ENCODE measurements at regions not wholly inside any gene's neighbourhood (a gene's known extent, or its start where the extent isn't known, plus 50 kb on each side); places are given as distances from the start of the nearest gene placed in this dataset.

DNA sequence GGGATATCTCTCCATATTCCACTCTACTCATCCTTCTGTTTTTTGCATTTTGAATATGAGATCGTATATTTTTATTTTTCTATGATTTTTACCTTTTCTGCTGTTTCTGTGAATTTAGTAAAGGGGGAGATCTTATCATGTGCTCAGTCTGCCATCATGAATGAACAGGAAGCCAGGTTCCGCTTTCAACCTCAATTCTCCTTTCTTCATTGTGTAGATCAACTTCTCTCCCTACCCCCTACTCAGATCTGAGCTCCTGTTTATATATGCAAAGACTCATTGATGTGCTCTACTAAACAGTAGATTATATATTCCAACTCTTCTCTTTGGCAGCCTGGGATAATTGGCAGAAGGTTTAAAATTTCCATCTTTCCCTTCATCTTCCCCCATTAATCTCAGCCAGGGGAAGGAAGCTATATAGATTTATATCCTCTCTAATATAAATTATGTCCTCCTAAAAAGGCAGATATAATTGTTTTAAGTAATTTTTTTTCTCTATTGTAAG, 336.7 kb upstream of the PLET1 start:
- no peak for DNase-seq

DNA sequence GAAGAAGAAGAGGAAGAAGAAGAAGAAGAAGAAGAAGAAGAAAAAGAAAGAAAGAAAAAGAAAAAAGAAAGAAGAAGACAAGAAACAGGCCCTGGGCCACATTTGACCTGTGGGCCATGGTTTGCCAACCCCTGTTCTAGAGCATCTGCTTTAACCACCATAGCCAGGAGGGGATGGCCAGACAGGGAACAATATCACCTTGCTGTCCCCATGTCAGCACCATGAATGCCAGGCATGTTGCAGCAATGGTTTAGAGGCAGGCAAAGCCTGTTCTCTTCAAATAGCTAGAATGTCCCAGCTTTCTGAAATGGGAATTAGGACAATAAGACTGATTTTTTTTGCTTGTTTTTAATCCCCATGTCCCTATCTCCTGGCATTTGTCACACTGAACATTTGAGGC, 338.6 kb upstream of the PLET1 start:
- DNase-seq, result no peak

DNA sequence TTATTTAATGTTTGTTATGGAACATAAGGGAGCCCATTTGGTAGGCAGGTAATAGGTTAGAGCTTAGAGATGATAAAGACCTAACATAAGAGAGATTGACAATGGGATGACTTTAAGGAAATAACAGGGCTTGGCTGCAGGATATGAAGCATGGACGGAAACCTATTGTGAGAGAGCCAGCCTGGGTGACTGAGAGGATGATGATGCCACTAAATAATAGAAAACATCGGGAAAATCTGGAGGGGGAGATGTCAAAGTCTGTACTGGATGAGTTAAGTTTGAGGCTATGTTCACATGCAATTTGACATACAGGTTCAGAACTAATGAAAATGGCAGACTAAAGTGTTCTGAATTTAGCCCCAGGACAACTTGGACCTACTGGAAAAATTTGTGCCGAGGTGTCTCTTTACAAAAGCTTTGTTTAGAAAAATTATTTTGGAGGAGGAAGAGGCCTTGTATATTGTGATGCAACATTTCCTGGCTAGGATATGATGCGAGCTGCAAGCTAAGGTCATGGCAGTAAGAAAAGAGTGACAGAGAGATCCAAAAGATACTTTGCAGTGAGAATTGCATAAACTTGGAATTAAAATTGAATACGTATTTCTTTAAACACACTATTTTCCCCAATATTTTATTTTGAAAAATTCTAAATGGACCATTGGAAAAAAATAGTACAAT, 339.3 kb upstream of the PLET1 start:
- DNase-seq, result no peak

DNA sequence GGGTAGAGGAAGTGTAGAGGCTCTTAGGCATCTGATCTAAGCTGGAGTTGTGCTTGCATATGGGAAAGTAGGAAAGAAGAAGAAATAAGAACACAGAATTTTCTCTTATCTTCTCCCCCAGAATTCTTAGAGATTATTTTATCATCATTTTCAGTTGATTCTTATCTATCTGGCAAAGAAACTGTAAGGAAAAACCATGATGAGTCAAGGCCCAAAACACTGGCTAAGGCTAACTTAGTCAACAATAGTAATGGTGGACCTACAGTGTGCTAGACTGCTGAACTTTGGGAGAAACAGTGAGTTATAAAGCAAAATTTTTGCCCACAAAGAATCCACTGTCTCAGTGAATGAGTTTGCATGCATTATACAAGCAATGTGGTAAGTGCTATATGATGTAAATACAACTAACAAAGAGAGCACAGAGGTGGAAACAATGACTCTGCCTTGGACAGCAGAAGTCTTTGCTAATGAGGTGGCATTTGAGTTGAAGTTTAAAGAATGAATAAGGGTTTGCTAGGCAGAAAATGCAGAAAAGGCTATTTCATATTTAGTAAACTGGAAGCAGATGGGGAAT, 344.5 kb upstream of the PLET1 start:
- DNase-seq, result no peak

DNA sequence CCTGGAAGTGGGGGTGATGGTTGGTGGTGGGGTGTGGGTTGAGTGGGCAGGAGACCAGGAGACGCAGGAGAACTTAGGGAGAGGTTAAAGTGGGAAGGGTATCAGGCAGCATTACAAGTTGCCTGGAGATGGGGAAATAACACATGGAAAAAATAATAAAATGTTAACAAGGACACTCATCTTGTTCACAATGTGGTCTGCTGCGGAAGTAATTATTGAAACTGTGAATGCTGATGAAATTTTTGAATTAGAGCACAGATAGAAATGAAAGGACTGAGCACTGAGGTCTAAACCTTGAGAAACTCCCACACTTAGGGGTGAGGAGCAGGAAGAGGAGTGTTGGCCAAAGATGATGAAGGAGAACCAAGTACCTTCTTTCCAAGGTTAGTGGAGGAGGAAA, 346.0 kb upstream of the PLET1 start:
- no peak for DNase-seq

DNA sequence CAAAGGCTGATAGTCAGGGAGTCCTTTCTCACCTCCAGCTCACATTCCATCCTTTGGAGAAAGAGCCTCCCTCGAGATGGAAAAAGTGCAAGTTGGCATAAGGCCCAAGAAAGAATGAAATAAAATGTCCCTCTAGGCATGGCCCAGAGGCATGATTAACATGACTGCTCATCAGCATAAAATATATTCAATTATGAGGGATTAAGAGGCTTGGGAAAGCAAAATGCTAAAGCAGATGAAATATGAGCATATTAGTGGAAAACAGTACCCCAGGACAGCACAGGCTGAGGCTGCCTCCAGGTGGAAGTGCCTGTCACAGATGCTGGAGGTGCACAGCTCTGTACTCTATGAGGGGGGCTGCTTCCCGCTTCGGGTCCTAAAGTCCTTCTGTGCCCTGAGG, 347.8 kb upstream of the PLET1 start:
- DNase-seq, result no peak

DNA sequence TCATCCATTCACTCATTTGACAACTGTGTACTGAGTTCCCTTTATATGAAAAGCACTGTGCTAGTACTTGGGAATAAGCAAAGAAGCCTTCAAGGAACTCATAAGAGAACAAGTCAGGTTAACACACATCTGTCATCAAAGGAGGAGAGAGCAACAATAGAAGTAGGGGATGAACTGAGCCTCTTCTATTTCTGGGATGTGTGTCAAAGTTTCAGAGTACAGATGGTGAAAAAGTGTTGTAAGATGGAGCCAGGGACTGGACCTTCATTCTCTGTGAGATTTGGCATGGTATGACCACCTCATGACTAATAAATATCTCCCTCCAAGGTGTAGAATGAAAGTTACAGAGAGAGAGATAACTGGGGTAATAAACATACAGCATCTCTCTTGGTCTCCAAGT, 349.8 kb upstream of the PLET1 start:
- no peak for DNase-seq

DNA sequence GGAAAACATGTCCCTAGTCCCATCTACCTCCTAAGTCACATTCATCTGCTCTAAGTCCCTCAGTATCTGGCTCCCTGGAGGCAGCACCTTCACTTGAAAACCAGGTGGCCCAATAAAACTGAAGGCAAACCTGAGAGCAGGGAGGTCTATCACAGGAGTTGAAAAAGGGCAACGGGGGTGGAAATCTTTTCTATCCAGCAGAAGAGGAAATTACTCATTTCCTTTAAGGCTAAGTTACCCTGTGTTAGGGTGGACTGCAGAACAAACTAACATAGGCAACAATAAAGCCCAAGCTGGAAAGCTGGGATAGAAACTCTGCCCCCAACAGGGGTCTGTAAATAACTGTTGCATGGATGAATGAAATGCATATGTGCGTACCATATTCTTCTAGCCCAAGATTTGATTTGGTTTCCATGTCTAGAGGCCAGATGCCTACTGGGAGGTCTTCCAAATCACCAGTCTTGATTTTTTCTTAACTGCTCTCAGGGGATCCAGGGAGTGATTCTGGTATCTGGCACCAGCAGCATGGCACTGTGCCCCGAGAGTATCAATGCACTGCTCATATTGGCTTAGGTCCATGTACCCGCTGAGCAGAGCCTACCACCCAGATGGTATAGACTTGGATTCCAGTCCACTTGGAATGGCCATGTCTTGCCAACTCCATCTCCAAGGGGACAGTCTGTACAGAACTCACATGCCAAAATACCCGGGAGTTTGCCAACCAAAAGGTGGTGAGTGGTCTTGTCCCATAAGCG, 350.0 kb upstream of the NCAM1 start:
- DNase-seq, result no peak

DNA sequence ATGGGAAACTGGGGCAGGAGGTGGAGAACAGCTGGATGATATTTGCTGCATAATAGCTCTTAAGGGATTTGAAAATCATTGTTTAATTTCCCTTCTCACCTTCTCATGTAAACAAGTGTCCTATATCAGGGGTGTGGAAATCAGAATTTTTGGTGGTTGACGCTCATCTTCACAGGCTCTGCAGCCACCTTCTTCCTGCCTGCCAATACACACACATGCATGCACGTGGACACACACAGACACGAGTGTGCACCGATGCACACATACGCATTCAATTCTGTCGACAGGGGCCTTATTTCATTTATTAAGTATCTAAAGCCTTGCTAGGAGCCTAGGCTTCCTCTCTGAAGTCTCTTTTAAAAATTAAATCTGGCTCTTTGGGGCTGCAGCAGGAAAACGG, 349.4 kb upstream of the NCAM1 start:
- DNase-seq, result no peak

DNA sequence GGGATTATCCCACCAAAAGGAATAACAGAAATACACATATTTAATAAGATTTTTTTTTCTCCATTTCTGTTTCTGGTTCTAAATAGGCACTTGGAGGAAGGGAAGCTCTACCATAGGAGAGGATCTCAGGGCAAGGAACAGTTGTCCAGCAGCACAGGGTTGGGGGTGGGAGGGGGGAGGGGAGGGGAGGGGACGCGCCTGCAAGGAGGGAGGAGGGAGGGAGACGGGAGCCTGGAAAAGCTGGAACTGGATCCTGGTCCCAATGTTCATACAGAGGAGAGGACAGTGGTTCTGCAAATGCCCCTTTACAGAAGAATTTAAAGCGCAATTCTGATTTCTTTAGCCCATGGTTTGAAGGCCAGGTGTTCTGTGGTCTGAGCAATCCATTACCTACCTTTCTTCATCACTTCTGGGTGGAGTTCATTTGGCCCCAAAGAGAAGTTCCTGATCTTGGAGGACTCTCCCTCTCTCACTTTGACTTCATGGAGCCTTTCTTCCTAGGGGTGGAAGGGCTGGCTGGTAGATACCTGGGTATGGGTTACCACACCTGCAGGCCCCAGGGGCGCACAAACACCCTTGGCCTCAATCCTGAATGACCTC, 348.9 kb upstream of the NCAM1 start:
- DNase-seq, result no peak

DNA sequence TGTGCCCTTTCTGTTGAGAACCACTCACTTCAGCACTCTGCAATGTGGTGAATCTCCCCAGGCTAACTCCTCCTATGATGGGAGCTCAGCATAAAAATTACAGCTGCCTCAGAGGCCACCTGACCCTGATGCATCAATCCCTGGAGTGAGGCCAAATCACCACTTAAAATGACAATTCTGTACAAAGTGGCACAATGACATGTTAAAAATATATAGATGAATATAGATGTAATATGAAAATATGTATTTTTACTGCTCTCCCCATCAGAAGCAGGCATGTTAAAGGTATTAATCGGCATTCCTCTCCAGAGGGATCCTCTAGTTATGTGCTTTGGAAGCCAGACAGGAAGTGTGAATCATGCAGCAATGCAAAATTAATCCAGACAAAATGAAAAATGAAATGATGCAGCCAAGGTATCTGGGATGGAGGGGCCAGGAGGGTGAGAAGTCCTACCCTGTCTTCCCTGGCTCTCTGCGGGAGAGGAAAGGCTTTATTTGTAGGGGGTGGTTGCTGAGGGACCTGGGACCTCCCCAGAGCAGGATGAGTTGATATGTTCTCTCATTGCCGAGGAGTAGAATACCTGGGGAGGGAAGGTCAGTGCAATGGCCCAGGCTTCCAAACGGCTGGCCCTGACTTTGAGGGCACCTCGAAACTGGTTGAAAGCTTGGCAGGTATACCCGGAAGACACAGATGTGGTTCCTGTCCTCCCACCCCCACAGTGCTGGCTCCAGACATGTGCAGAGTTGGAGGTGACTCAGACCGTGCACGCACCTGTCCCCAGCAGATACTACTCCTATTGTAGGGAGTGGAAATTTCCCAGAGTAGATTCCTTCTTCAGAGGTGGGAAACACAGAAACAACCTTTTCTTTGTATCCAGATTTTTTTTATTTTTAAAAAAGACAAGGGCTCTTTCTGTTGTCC, 347.9 kb upstream of the NCAM1 start:
- no peak for DNase-seq

DNA sequence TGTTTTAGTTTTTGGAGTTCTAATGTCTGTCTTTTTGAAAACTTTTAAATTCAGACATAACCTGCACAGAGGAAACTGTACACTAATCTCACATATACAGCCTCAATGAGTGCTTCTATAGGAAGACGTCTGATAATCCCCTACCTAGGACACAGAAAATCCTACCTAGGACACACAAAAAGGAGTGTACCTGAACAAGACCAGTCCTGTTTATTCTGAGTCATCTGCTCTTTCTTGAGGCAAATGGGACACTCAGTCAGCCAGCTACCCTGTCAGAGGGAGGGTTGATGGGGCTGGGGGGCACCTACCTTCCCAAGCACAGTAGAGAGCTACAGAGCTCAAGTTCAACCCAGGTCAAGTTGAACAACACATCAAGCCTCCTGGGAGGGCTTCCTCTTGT, 346.6 kb upstream of the NCAM1 start:
- DNase-seq, result no peak

DNA sequence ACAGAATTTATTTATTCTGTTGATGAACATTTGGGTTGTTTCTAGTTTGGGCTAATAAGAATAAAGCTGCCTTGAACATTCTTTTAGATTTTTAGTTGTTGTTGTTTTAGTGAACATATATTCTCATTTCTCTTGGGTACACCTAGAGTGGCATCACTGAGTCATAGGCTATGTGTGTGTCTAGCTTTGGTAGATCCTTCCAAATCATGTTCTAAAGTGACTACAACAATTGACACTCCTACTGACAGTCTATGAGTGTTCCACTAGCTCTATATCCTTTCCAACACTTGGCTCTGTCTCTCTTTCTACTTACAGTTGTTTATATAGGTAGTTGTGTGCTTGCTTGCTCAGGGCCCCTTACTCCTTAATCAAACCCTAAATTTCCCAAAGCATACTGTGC, 346.0 kb upstream of the NCAM1 start:
- DNase-seq, result no peak

DNA sequence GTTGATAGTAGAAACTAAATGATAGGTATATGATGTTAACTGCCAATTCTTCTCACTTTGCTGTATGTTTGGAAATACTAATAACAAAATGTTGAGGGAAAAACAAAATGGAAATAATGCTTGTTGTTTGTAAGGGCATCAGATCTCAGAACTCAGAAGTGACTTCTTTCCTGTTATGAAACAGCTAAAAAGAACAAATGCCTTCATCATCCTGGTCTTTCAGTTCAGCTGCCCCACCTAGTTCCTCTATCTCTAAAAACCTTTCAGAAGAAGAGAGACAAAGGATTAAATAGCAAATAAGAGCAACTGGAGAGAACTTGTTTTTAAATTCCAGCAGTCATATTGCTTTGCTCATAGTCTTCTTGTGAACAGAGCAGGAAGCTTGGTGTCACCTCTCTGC, 345.3 kb upstream of the NCAM1 start:
- DNase-seq, result no peak

DNA sequence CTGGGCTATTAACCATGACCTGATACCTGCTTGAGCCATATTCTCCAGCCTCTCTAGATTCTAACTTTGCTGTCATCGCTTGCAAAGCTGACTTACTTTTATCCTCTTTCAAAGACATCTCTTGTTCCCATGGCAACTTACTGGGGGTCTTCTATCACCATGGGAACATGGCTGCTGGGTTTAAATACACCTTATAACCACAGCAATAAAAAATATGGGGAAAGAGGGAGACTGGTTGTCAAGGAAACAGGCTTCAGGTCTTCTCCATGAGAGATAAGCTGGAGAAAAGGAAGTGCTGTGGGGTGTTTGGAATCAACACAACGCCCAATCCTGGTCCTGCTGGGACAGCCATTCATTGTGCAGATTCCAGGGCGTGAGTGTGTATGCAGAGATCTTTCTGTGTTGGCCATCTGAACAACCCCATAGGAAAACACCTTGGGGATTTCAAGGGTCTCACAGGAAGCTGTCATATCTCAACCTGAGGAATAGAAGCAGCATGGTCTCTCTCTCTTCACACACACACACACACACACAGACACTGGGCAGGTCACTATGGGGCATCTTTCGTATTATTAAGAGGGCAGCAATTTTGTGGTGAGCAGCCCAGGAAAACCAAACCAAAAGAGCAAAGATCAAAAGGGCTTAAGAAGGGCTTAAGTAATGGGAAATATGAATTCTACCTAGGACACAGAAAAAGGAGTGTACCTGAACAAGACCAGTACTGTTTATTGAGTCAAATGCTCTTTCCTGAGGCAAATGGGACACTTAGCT, 344.7 kb upstream of the NCAM1 start:
- DNase-seq, result no peak

DNA sequence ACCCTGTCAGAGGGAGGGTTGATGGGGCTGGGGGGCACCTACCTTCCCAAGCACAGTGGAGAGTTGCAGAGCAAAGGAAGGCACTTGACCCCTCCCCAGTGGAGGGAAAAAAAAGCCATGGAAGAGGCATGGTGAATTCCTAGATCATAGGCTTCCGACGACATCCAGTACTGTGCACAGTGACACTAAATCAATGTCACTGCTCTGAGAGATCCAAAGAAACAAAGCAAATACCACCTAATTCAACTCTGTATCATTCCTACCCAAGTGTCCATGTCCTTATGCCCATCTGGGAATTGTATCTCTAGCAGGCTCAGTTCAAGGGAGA, 344.2 kb upstream of the NCAM1 start:
- DNase-seq, result no peak

DNA sequence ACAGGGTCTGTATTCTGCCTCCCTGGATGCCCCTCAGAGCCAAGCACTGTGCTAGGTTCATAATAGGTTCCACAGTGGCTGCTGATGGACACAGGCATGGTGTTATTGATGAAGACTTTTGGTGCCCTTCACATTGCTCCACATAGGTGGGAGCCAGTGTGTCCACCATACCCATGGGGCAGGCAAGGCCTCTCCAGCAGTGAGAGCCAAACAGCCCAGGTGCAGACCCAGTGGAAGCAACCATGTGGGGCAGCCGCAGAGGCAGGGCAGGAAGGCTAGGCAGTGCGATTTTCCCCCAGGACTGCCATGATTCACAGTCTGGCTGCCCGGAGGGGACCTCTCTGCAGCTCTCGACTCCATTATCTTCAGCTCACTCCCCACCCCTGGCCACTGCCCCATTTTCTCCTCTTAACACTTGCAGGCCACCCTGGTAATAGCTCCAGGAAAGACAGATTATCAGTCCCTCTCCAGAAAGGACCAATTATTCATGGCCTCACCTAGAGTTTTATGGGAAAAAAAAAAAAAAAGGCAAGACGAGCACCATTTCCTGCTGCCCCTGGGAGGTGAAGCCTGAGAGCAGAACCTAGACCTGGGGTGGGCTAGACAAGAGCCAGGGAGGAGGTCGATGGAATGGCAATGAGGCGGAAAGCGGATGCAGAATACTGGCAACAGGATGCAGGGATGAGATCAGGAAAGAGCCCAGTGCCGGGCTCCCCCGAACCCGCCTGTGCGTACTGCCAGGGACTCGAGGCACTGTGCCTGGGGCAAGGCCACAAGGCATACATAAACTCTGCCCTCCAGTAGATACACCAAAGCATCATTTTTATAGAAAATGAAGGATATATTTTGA, 343.0 kb upstream of the NCAM1 start:
- no peak for DNase-seq

DNA sequence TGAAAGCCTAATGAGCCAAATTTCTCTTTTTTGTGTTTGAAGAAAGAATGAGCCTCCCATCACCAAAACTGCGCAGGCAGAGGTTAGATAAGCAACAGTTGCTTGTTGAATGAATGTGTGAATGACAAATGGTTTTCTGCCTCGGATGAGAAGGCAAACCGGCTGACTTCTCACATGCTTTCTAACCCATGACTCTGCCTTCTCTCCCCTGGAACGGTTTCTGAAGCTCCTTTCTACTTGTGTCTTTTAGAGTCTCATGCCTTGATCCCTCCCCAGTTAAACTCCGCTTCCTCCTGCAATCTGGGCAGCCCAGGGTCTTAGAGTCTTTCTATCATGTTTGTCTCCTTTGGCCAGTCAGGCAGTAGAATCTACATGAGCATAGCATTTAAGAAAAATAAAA, 342.1 kb upstream of the NCAM1 start:
- no peak for DNase-seq

DNA sequence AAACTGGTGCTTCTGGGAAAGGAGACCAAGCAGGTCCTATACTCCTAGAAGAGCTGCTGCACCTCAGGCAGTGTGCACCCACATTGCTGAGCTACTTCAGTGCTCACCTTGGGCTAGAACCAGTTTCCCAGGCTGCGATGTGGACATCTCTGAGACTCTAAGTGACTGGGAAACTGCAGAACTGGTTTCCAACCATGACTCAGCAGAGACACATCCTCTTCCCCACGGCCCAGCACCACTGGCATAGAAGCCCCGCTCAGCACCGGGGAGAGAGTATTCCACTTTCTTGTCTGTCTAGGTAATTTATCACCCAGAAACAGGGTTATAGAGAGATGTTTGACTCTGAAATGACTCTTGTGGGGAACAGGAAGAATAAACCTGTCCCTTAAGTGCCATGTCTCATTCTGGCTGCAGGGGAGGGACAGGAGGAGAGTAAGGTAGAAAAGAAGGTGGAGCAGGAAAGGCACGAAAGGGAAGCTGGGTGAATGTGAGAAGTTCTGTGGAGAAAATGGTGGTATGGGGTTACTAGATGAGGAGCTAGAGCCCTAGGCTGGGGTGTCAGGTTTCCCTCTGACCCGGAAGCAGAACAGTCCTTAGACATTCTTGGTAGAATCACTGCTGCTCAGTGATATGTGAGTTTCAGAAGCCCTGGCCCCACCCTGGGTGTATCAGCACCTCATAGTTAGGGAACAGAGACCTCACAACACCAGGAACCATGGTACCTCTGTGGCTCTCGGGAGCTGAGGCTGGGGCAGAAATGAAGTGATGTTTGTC, 340.4 kb upstream of the NCAM1 start:
- DNase-seq, result no peak

DNA sequence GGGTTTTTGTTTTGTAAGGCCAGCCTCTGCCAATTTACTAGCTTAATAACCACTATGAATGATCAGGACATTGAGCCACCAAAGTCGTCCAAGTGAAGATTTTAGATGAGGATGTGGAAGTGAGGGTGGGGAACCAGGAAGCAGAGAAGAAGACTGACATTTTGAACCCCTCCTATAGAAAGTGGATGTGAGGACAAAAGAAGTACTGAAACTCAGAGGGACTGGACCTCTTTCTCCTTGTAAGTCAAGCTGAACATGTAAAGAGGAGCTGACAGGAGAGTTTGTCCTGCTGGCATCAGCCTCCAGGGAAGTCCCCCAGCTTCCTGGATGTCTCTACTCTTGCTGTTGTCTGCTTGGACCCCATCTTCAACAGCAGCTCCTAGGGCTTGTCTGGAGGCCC, 338.2 kb upstream of the NCAM1 start:
- DNase-seq, result no peak
